NOMO-1 treated with DMSO at 0.1 percent for 48 hours (cell line): ENCODE measurements at regions not wholly inside any gene's neighbourhood (a gene's known extent, or its start where the extent isn't known, plus 50 kb on each side); places are given as distances from the start of the nearest gene placed in this dataset.
"Not testable (repeated sequence)": the region's sequence is repeated elsewhere in the genome, so short reads cannot be mapped to it uniquely, and the experiment has no call there.

Source experiments
- DNase-seq: peaks from one replicate; lab custom pipeline; 2025; ENCODE audit not compliant: unreplicated experiment; lab: John Stamatoyannopoulos, UW

GRCh38 chr3:13139471-13140065, 66.3 kb upstream of the IQSEC1 start:
- no peak for DNase-seq

GRCh38 chr3:13138833-13139145, 65.6 kb upstream of the IQSEC1 start:
- DNase-seq: no peak

- no peak for DNase-seq
These were observed 65.0 kb upstream of the IQSEC1 start for GRCh38 chr3:13137941-13138832.

GRCh38 chr3:13136848-13137247, 63.6 kb upstream of the IQSEC1 start:
- DNase-seq: not testable (repeated sequence)

GRCh38 chr3:13136426-13136825, 63.2 kb upstream of the IQSEC1 start:
- DNase-seq: peak; percentile 35

GRCh38 chr3:13135811-13136321, 62.6 kb upstream of the IQSEC1 start:
- DNase-seq: no peak

GRCh38 chr3:13135251-13135810, 62.1 kb upstream of the IQSEC1 start:
- no peak for DNase-seq

GRCh38 chr3:13134879-13135206, 61.6 kb upstream of the IQSEC1 start:
- no peak for DNase-seq

- no peak for DNase-seq
These were observed 61.1 kb upstream of the IQSEC1 start for GRCh38 chr3:13134166-13134878.

- no peak for DNase-seq
These were observed 60.3 kb upstream of the IQSEC1 start for GRCh38 chr3:13133471-13133981.

GRCh38 chr3:13132731-13133410, 59.6 kb upstream of the IQSEC1 start:
- no peak for DNase-seq

- DNase-seq: no peak
These were observed 59.1 kb upstream of the IQSEC1 start for GRCh38 chr3:13132281-13132680.

- DNase-seq: no peak
These were observed 57.4 kb upstream of the IQSEC1 start for GRCh38 chr3:13130464-13131193.

- DNase-seq: no peak
These were observed 52.1 kb upstream of the IQSEC1 start for GRCh38 chr3:13125092-13126015.

GRCh38 chr3:13124631-13125030, 51.4 kb upstream of the IQSEC1 start:
- DNase-seq: no peak

- no peak for DNase-seq
These were observed 50.5 kb upstream of the IQSEC1 start for GRCh38 chr3:13123765-13124164.

GRCh38 chr3:13123013-13123654, 49.9 kb upstream of the IQSEC1 start:
- no peak for DNase-seq
